ENCODE measurements at regions not wholly inside any gene's neighbourhood (a gene's known extent, or its start where the extent isn't known, plus 50 kb on each side); places are given as distances from the start of the nearest gene placed in this dataset.

GRCh38 chr20:22322513-22322912 lies 261.9 kb downstream of the FOXA2 start:
- H2BK12ac ChIP-seq (ENCODE audit: low read depth, low read length), result no peak overlapping the region
- no peak overlapping the region for H3K14ac ChIP-seq (ENCODE audit: insufficient read length)
- H4K20me1 ChIP-seq (replicated peaks in 1 of 2; ENCODE audit: control insufficient read depth in 1 of 2, insufficient read depth in 2 of 2, low read length in 2 of 2), result no peaks in the 10 kb centered on the region
- no peak overlapping the region for H3K9ac ChIP-seq (replicated peaks in 1 of 4; ENCODE audit: extremely low read depth in 1 of 4, low read depth in 3 of 4, low read length in 3 of 4)
- no peak overlapping the region for H2BK20ac ChIP-seq (ENCODE audit: low read length)
- H2AK5ac ChIP-seq (ENCODE audit: low read depth, low read length), result no peak overlapping the region
- no peak overlapping the region for H3K27ac ChIP-seq (ENCODE audit: low read depth, low read length)
- no peak overlapping the region for H3K4ac ChIP-seq (replicated peaks; ENCODE audit: insufficient read length, low read depth, low read length)
- H3K27me3 ChIP-seq (replicated peaks in 1 of 4; ENCODE audit: control insufficient read depth in 3 of 4, extremely low read depth in 1 of 4, insufficient read depth in 3 of 4, low read length in 3 of 4), result no peaks in the 10 kb centered on the region
- POLR2A ChIA-PET (ENCODE audit: partially characterized antibody), result no interaction called here
- no peaks in the 10 kb centered on the region for H3K79me2 ChIP-seq (ENCODE audit: control insufficient read depth in 1 of 2, insufficient read depth in 2 of 2, low read length in 2 of 2)
- CTCF ChIA-PET (ENCODE audit: partially characterized antibody), result interaction anchor here (0.6 to 1.5 kb wide), 4 partner anchors 9 to 517 kb away, joined by 3 to 5 read pairs (median 4); no protein-coding TSS in a partner anchor
- 68% methylated on average over 2 of the region's 2 CpGs; no CpG with 5 or more reads in 1 of the 2 experiments for WGBS, 2 experiments (ENCODE audit: extremely low coverage in 1 of 2, insufficient coverage in 1 of 2, insufficient read length in 1 of 2, insufficient replicate concordance in 2 of 2, low coverage in 1 of 2, low lambda C conversion rate in 2 of 2, missing lambda C conversion rate in 1 of 2)
- H2BK120ac ChIP-seq (replicated peaks; ENCODE audit: low read depth, low read length), result no peak overlapping the region
- no peak overlapping the region for H4K91ac ChIP-seq (replicated peaks; ENCODE audit: insufficient read length, low read length)
- H4K5ac ChIP-seq (ENCODE audit: insufficient read length, low read depth, low read length), result no peak overlapping the region
- no peak overlapping the region for H3K4me3 ChIP-seq (ENCODE audit: extremely low read depth in 1 of 4, insufficient read depth in 2 of 4, low read depth in 3 of 4, low read length in 4 of 4)
- no peak overlapping the region for H3K4me2 ChIP-seq (ENCODE audit: insufficient read depth in 1 of 2, low read depth in 2 of 2, low read length in 2 of 2)
- FAIRE-seq (no peak), DNase-seq (ENCODE audit: low read depth in 1 of 2, low spot score in 2 of 2) (no peak)
- H3K4me1 ChIP-seq (replicated peaks in 1 of 4; ENCODE audit: control insufficient read depth in 3 of 4, insufficient read depth in 4 of 4, low read length in 3 of 4), result no peaks in the 10 kb centered on the region
- H4K8ac ChIP-seq (ENCODE audit: extremely low read depth, insufficient read depth, low read length), result no peak overlapping the region
- H2BK5ac ChIP-seq (ENCODE audit: low read depth, low read length), result no peak overlapping the region
- no peaks in the 10 kb centered on the region for H3K36me3 ChIP-seq (ENCODE audit: control insufficient read depth in 2 of 4, insufficient read depth in 4 of 4, low read length in 3 of 4)
- H3K18ac ChIP-seq (ENCODE audit: extremely low read depth, low read length), result no peak overlapping the region
- H3K9me3 ChIP-seq (ENCODE audit: insufficient read depth in 2 of 2, low read depth in 1 of 2, low read length in 1 of 2), result no peaks in the 10 kb centered on the region
- no peaks in the 10 kb centered on the region for H3K79me1 ChIP-seq (ENCODE audit: low read depth, low read length)
- H2BK15ac ChIP-seq (ENCODE audit: low read length), result no peak overlapping the region
- no peak overlapping the region for H3K56ac ChIP-seq (replicated peaks; ENCODE audit: insufficient read length, low read depth, low read length)
- H2AFZ ChIP-seq (ENCODE audit: low read length), result no peak overlapping the region
- no peaks in the 10 kb centered on the region; the same call in 1 of the 2 replicates for H3K23me2 ChIP-seq (ENCODE audit: low read depth, low read length)
- no peak overlapping the region for H3K23ac ChIP-seq (ENCODE audit: insufficient read length)
- TF ChIP-seq JUN (IDR thresholded peaks at IDR 0.05; ENCODE audit: low read depth, low read length) (no peak), EZH2 (IDR thresholded peaks at IDR 0.05; ENCODE audit: low read depth, low read length, severe bottlenecking) (no peak), TAF1 (IDR thresholded peaks at IDR 0.05; ENCODE audit: low read depth, low read length) (no peak), FOSL1 (IDR thresholded peaks at IDR 0.05; ENCODE audit: insufficient read depth, low read depth, low read length) (no peak), SUZ12 (IDR thresholded peaks at IDR 0.05; ENCODE audit: low read length) (no peak), HDAC2 (IDR thresholded peaks at IDR 0.05; ENCODE audit: borderline replicate concordance in 1 of 2, low read depth in 2 of 2, low read length in 2 of 2) (no peak), RXRA (IDR thresholded peaks at IDR 0.05; ENCODE audit: insufficient read depth, low read depth, low read length) (no peak)

All from H1 (cell line).